ENCODE measurements at regions not wholly inside any gene's neighbourhood (a gene's known extent, or its start where the extent isn't known, plus 50 kb on each side); places are given as distances from the start of the nearest gene placed in this dataset.

- DNase-seq: no peak
These were observed 88.5 kb upstream of the ACTRT2 start for GRCh38 chr1:2932671-2933350.

GRCh38 chr1:2933431-2934155 lies 87.7 kb upstream of the ACTRT2 start:
- DNase-seq: no peak

GRCh38 chr1:2934156-2934540 lies 87.1 kb upstream of the ACTRT2 start:
- no peak for DNase-seq

GRCh38 chr1:2934642-2935081 lies 86.6 kb upstream of the ACTRT2 start:
- DNase-seq: no peak

GRCh38 chr1:2935184-2935583 lies 86.1 kb upstream of the ACTRT2 start:
- DNase-seq: no peak

GRCh38 chr1:2935751-2936390 lies 85.4 kb upstream of the ACTRT2 start:
- DNase-seq: no peak

GRCh38 chr1:2936559-2937515 lies 84.4 kb upstream of the ACTRT2 start:
- no peak for DNase-seq

GRCh38 chr1:2937805-2938204 lies 83.5 kb upstream of the ACTRT2 start:
- DNase-seq: no peak

- no peak for DNase-seq
These were observed 82.2 kb upstream of the ACTRT2 start for GRCh38 chr1:2939041-2939552.

- no peak for DNase-seq
These were observed 81.1 kb upstream of the ACTRT2 start for GRCh38 chr1:2940178-2940577.

GRCh38 chr1:2941040-2941439 lies 80.2 kb upstream of the ACTRT2 start:
- no peak for DNase-seq

- no peak for DNase-seq
These were observed 79.4 kb upstream of the ACTRT2 start for GRCh38 chr1:2941907-2942306.

GRCh38 chr1:2942410-2942809 lies 78.9 kb upstream of the ACTRT2 start:
- no peak for DNase-seq

- DNase-seq: no peak
These were observed 77.5 kb upstream of the ACTRT2 start for GRCh38 chr1:2943686-2944260.

- no peak for DNase-seq
These were observed 76.6 kb upstream of the ACTRT2 start for GRCh38 chr1:2944705-2945104.

- no peak for DNase-seq
These were observed 75.4 kb upstream of the ACTRT2 start for GRCh38 chr1:2945821-2946231.

GRCh38 chr1:2946291-2946690 lies 75.0 kb upstream of the ACTRT2 start:
- no peak for DNase-seq

GRCh38 chr1:2946999-2947690 lies 74.1 kb upstream of the ACTRT2 start:
- DNase-seq: no peak

GRCh38 chr1:2948001-2948750 lies 73.1 kb upstream of the ACTRT2 start:
- no peak for DNase-seq
